HG03565 (cell line): ENCODE measurements at regions not wholly inside any gene's neighbourhood (a gene's known extent, or its start where the extent isn't known, plus 50 kb on each side); places are given as distances from the start of the nearest gene placed in this dataset.

ENCODE experiments used
- ATAC-seq: cut with Tn5 transposase; IDR thresholded peaks from one replicate; pipeline ENCODE4 v1.9.1; 2021; ENCODE audit warnings: mild to moderate bottlenecking, moderate library complexity; ENCODE audit not compliant: unreplicated experiment

GRCh38 chr9:12612211-12612770 lies 80.9 kb upstream of the TYRP1 start:
- ATAC-seq, result no peak

DNA sequence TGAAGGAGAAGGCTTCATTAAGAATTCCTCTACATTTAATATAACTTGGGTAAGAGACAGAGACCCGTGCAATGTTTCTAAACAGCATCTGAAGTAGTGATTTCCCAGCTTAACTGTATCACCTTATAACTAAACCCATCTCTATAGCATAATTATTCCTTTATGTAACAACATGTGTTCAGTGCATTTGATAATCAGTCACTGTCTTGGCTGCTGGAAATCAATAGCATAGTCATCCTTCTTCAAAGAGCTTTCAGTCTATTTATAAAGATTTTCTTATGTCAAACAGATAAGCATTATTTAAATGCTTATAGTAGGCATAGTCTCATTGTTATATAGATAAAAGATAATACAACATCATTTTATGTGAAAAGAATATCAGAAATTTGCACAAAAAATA lies 80.1 kb upstream of the TYRP1 start:
- ATAC-seq, result no peak

GRCh38 chr9:12614488-12614887 lies 78.7 kb upstream of the TYRP1 start:
- ATAC-seq, result no peak

GRCh38 chr9:12618956-12619355 lies 74.2 kb upstream of the TYRP1 start:
- ATAC-seq, result no peak

DNA sequence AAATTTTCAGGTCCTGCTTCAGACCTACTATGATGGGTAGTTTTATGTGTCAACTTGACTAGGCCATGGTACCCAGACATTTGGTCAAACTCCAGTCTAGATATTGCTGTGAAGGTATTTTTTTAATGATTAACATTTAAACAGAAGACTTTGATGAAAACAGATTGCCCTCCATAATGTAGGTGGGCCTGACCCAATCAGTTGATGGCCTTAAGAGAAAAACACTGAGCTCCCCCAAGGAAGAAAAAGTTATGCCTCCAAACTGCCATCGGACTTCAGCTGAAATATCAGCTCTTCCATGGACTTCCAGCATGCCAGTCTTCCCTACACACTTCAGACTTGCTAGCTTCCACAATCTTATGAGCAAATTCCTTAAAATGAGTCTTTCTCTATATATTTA lies 67.3 kb upstream of the TYRP1 start:
- ATAC-seq, result no peak

GRCh38 chr9:12627096-12627495 lies 66.1 kb upstream of the TYRP1 start:
- no peak for ATAC-seq

- no peak for ATAC-seq
Measured at GRCh38 chr9:12628546-12628945, 64.6 kb upstream of the TYRP1 start.

DNA sequence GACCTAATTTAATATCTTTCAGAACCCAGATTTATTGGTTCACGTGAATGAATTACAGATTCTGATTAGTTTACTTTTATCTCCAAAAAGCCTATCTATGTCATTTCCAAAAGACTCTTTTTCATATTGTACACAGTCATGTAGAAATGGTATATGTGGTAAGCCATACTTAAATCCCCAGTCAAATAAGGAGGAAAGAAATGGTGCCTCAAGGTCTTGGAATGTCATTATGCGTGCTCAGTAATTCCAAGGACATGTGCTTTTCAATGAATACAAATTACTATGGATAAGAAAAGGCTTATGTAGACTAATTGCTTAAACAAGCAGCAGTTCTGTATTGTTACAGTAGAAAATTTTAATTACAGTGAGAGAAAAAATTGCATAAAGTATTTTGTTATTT lies 64.1 kb upstream of the TYRP1 start:
- ATAC-seq, result no peak

DNA sequence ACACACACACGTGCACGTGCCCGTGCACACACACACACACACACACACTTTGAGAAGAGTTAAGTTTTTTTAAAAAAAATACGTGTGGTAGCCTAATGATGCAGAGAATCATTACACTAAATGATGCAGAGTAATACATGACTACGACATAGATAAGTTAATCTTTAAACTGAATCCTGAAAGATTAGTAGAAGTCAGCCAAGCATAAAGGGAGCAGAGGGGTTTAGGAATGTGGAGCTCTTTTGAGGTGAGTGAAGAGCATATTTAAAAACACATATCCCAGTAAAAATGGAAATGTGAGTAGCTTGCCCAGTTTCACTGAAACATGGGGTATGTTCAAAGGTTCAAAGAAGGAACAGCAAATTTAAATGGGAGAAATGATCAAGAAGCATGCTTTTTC lies 61.3 kb upstream of the TYRP1 start:
- ATAC-seq, result no peak

GRCh38 chr9:12633016-12633765 lies 60.0 kb upstream of the TYRP1 start:
- ATAC-seq, result no peak

GRCh38 chr9:12640016-12640587 lies 53.1 kb upstream of the TYRP1 start:
- peak; percentile 62 for ATAC-seq

- no peak for ATAC-seq
Measured at GRCh38 chr9:12640866-12641636, 52.1 kb upstream of the TYRP1 start.
